Stimulated activated CD8-positive, alpha-beta memory T cell treated with anti-CD3 and anti-CD28 coated beads, Interleukin-4, amount 100 ng/mL, for 4 hours (primary cell): ENCODE measurements at regions not wholly inside any gene's neighbourhood (a gene's known extent, or its start where the extent isn't known, plus 50 kb on each side); places are given as distances from the start of the nearest gene placed in this dataset.
"Not testable (repeated sequence)": the region's sequence is repeated elsewhere in the genome, so short reads cannot be mapped to it uniquely, and the experiment has no call there.

ENCODE experiments used
- DNase-seq, 2 donors: peaks; one replicate each; pipeline ENCODE4 v3.0.0-alpha.2; 2020; ENCODE audit warnings: low read depth in 2 of 2, low spot score in 1 of 2

GRCh38 chr6:106727480-106728149, 98.2 kb downstream of the QRSL1 start:
- DNase-seq, result no peak

DNA sequence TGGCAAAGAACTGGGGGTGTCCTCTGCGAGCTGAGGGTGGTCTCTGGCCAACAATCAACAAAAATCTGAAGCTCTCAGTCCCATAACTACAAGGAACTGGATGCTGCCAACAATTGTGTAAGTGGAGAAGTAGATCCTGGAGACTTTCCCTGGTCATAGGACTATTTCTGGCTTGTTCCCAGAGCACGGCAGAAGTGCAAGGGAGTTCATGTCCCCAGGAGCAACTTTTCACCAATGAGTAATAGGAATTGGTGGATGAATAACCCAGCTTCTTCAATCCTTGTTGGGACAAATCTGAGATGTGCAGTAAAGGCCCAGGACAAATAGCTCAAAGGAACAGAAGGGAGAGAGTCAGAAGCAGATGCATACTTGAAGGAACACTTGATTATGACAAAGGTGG, 95.5 kb downstream of the QRSL1 start:
- DNase-seq, result no peak

DNA sequence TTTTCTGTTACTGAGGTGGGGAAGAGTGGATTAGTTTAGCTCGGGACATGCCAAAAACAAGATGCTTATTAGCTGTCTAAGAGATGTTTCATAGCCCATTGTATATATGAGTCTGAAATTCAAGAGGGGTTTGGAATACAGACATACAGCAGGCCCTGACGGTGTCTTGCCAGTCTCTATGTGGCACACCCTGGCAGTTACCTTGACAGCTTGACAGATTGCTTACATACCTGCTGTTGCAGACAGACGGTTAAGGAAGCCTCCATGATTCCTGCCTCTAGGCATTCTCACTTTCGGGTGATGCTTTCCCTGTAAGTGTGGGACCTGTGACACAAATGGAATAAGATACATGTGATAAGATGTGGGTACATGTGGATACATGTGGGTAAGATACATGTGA, 95.0 kb downstream of the QRSL1 start:
- no peak for DNase-seq

DNA sequence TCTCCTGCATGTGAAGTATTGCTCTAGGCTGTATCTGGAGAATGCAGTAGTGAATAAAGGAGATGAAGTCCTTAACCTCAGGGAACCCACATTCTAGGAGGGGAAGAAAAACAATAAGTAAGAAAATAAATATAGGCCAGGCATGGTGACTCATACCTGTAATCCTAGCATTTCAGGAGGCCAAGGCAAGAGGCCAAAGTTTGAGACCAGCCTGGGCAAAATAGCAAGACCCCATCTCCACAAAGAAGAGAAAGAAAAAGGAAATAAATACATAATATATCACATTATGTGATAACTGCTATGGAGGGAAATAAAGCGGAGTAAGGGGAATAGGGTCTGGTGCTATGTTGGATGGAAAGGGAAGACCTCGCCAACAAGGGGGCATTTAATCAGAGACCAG, 94.0 kb downstream of the QRSL1 start:
- DNase-seq, result not testable (repeated sequence)

DNA sequence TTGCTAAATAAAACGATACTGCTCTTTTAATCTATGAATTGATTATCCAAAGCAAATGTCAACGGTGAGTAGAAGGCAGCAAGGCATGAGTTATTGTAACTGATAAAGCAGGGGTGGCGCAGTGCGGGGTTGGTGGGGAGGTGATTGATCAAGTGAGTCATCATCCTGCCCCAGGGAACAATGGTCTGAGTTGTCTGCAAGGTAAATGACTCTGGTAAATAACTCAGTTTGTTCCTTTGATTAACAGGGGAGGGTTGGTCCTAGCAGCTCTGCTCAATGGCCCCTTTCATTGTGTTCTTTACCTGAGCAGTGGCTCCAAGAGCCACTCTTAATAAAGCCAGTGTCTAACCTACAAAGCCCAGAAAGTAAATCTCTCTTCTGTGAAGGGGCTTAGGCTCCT, 91.8 kb downstream of the QRSL1 start:
- DNase-seq, result not testable (repeated sequence)
